ENCODE measurements at regions not wholly inside any gene's neighbourhood (a gene's known extent, or its start where the extent isn't known, plus 50 kb on each side); places are given as distances from the start of the nearest gene placed in this dataset.

GRCh38 chr5:167049043-167049663 lies 1242.3 kb upstream of the WWC1 start:
- TF ChIP-seq CTCF (IDR thresholded peaks at IDR 0.05 in 2 of 3, conservative IDR thresholded peaks at IDR 0.05 in 1 of 3; ENCODE audit: control insufficient read depth in 2 of 3, extremely low read depth in 1 of 3, insufficient read depth in 1 of 3, low read depth in 3 of 3, low read length in 3 of 3) (peak; percentile 44 to 62 (median 57)), KDM1A (IDR thresholded peaks at IDR 0.05; ENCODE audit: borderline replicate concordance) (no peak), CEBPB (IDR thresholded peaks at IDR 0.05; ENCODE audit: borderline replicate concordance in 1 of 2, low read depth in 2 of 2, low read length in 2 of 2) (no peak), NFXL1 (IDR thresholded peaks at IDR 0.05; ENCODE audit: borderline replicate concordance) (no peak), SIN3A (IDR thresholded peaks at IDR 0.05; ENCODE audit: low read depth, low read length) (no peak), ATF3 (IDR thresholded peaks at IDR 0.05; ENCODE audit: borderline replicate concordance, extremely low read depth, low read depth, low read length) (no peak), ETV6 (conservative IDR thresholded peaks at IDR 0.05 in 1 of 2, IDR thresholded peaks at IDR 0.05 in 1 of 2; ENCODE audit: borderline replicate concordance in 1 of 2, low read depth in 1 of 2) (no peak)
- TF ChIP-seq, protein P1, sequence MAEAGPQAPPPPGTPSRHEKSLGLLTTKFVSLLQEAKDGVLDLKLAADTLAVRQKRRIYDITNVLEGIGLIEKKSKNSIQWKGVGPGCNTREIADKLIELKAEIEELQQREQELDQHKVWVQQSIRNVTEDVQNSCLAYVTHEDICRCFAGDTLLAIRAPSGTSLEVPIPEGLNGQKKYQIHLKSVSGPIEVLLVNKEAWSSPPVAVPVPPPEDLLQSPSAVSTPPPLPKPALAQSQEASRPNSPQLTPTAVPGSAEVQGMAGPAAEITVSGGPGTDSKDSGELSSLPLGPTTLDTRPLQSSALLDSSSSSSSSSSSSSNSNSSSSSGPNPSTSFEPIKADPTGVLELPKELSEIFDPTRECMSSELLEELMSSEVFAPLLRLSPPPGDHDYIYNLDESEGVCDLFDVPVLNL (IDR thresholded peaks at IDR 0.05; ENCODE audit: low read depth, low read length), result no peak

Measured in GM12878 (cell line).